ENCODE measurements at regions not wholly inside any gene's neighbourhood (a gene's known extent, or its start where the extent isn't known, plus 50 kb on each side); places are given as distances from the start of the nearest gene placed in this dataset.

GRCh38 chr16:60073376-60073775, 1339.3 kb upstream of the GOT2 start:
- no peaks in the 10 kb centered on the region for H3K4me1 ChIP-seq (ENCODE audit: control insufficient read depth, low read length)
- H3K4me3 ChIP-seq (ENCODE audit: low read length): no peak overlapping the region
- H3K4me2 ChIP-seq (ENCODE audit: low read length): no peak overlapping the region
- H3K27me3 ChIP-seq (ENCODE audit: control insufficient read depth, low read length): no peaks in the 10 kb centered on the region
- no peaks in the 10 kb centered on the region for H3K79me2 ChIP-seq (ENCODE audit: control insufficient read depth, low read length)
- no peaks in the 10 kb centered on the region for H4K20me1 ChIP-seq (ENCODE audit: control insufficient read depth, insufficient read depth, low read depth, low read length)
- H3K36me3 ChIP-seq (ENCODE audit: control insufficient read depth, low read length): no peaks in the 10 kb centered on the region
- no peaks in the 10 kb centered on the region for H3F3A ChIP-seq (ENCODE audit: control insufficient read depth, insufficient read depth)
- TF ChIP-seq EZH2phosphoT487 (IDR thresholded peaks at IDR 0.05; ENCODE audit: borderline replicate concordance, low read length) (no peak), CTCF (IDR thresholded peaks at IDR 0.05; ENCODE audit: low read depth, low read length, poor library complexity, severe bottlenecking) (no peak)
- no peak overlapping the region for H3K27ac ChIP-seq (ENCODE audit: low read depth, low read length)
- no peaks in the 10 kb centered on the region for H3K9me2 ChIP-seq (replicated peaks; ENCODE audit: control insufficient read depth, low read length)
- H3K9me3 ChIP-seq (ENCODE audit: control insufficient read depth, insufficient read depth, low read length): no peaks in the 10 kb centered on the region

DNA sequence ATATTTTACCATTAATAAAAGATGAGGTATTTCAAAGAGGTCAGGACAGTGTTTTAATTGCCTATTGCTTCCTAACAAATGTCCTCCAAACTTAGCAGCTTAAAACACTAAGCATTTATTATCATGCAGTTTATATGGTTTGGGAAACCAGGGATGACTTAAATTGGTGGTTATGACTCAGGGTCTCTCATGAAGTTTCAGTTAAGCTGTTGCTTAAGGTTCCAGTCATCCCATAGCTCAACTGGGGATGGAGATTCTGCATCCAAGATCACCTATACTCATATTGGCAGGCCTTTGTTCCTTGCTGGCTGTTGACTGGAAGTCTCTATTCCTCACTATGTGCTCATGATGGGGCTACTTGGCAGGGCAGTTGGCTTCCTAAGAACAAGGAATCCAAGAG, 1329.9 kb upstream of the GOT2 start:
- Histone ChIP-seq H3K4me1 (ENCODE audit: control insufficient read depth, low read length) (no peaks in the 10 kb centered on the region), H3K4me3 (ENCODE audit: low read length) (no peak overlapping the region), H3F3A (ENCODE audit: control insufficient read depth, insufficient read depth) (no peaks in the 10 kb centered on the region), H4K20me1 (ENCODE audit: control insufficient read depth, insufficient read depth, low read depth, low read length) (no peaks in the 10 kb centered on the region), H3K27ac (ENCODE audit: low read depth, low read length) (no peak overlapping the region), H3K9me3 (ENCODE audit: control insufficient read depth, insufficient read depth, low read length) (no peaks in the 10 kb centered on the region), H3K27me3 (ENCODE audit: control insufficient read depth, low read length) (no peaks in the 10 kb centered on the region), H3K9me2 (replicated peaks; ENCODE audit: control insufficient read depth, low read length) (no peaks in the 10 kb centered on the region), H3K4me2 (ENCODE audit: low read length) (no peak overlapping the region), H3K79me2 (ENCODE audit: control insufficient read depth, low read length) (no peaks in the 10 kb centered on the region), H3K36me3 (ENCODE audit: control insufficient read depth, low read length) (no peaks in the 10 kb centered on the region)
- no peak for TF ChIP-seq CTCF (IDR thresholded peaks at IDR 0.05; ENCODE audit: low read depth, low read length, poor library complexity, severe bottlenecking)
- no peak for TF ChIP-seq EZH2phosphoT487 (IDR thresholded peaks at IDR 0.05; ENCODE audit: borderline replicate concordance, low read length)

- Histone ChIP-seq H3K4me3 (ENCODE audit: low read length) (no peak overlapping the region), H3K4me2 (ENCODE audit: low read length) (no peak overlapping the region), H3K36me3 (ENCODE audit: control insufficient read depth, low read length) (no peaks in the 10 kb centered on the region), H3F3A (ENCODE audit: control insufficient read depth, insufficient read depth) (no peaks in the 10 kb centered on the region), H3K9me3 (ENCODE audit: control insufficient read depth, insufficient read depth, low read length) (no peaks in the 10 kb centered on the region), H3K27ac (ENCODE audit: low read depth, low read length) (no peak overlapping the region), H3K4me1 (ENCODE audit: control insufficient read depth, low read length) (no peaks in the 10 kb centered on the region), H3K27me3 (ENCODE audit: control insufficient read depth, low read length) (no peaks in the 10 kb centered on the region), H3K9me2 (replicated peaks; ENCODE audit: control insufficient read depth, low read length) (no peaks in the 10 kb centered on the region), H4K20me1 (ENCODE audit: control insufficient read depth, insufficient read depth, low read depth, low read length) (no peaks in the 10 kb centered on the region), H3K79me2 (ENCODE audit: control insufficient read depth, low read length) (no peaks in the 10 kb centered on the region)
- TF ChIP-seq EZH2phosphoT487 (IDR thresholded peaks at IDR 0.05; ENCODE audit: borderline replicate concordance, low read length): no peak
- no peak for TF ChIP-seq CTCF (IDR thresholded peaks at IDR 0.05; ENCODE audit: low read depth, low read length, poor library complexity, severe bottlenecking)
Measured at GRCh38 chr16:60061396-60061795, 1327.3 kb upstream of the GOT2 start.

- no peaks in the 10 kb centered on the region for H4K20me1 ChIP-seq (ENCODE audit: control insufficient read depth, insufficient read depth, low read depth, low read length)
- H3K4me2 ChIP-seq (ENCODE audit: low read length): no peak overlapping the region
- TF ChIP-seq CTCF (IDR thresholded peaks at IDR 0.05; ENCODE audit: low read depth, low read length, poor library complexity, severe bottlenecking) (no peak), EZH2phosphoT487 (IDR thresholded peaks at IDR 0.05; ENCODE audit: borderline replicate concordance, low read length) (no peak)
- no peaks in the 10 kb centered on the region for H3K79me2 ChIP-seq (ENCODE audit: control insufficient read depth, low read length)
- H3K36me3 ChIP-seq (ENCODE audit: control insufficient read depth, low read length): no peaks in the 10 kb centered on the region
- no peak overlapping the region for H3K4me3 ChIP-seq (ENCODE audit: low read length)
- H3F3A ChIP-seq (ENCODE audit: control insufficient read depth, insufficient read depth): no peaks in the 10 kb centered on the region
- H3K4me1 ChIP-seq (ENCODE audit: control insufficient read depth, low read length): no peaks in the 10 kb centered on the region
- H3K27me3 ChIP-seq (ENCODE audit: control insufficient read depth, low read length): no peaks in the 10 kb centered on the region
- H3K9me3 ChIP-seq (ENCODE audit: control insufficient read depth, insufficient read depth, low read length): no peaks in the 10 kb centered on the region
- no peak overlapping the region for H3K27ac ChIP-seq (ENCODE audit: low read depth, low read length)
- no peaks in the 10 kb centered on the region for H3K9me2 ChIP-seq (replicated peaks; ENCODE audit: control insufficient read depth, low read length)
Measured at GRCh38 chr16:60060731-60061130, 1326.6 kb upstream of the GOT2 start.

Data from DOHH2 (cell line).